ENCODE measurements at regions not wholly inside any gene's neighbourhood (a gene's known extent, or its start where the extent isn't known, plus 50 kb on each side); places are given as distances from the start of the nearest gene placed in this dataset.

DNA sequence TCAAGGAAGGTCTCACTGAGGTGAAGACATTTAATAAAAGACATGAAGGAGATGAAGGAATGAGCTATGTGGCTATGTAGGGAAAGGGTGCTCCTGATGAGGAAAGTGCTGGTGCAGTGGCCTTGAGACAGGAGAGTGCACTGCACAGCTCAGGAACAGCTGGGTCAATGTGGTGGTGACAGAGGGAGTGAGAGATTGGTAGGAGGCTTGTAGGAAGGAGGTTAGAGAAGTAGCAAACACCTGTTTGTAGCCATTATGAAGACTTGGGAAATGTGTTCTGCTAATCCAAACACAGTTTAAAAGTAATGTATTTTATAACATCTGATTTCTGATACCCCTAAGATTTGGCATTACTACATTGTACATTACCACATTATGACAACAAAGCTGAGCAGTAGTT, 115.1 kb upstream of the MTAP start:
- H3K9me3 Mint-ChIP-seq: no peaks in the 10 kb centered on the region
- H3K27ac Mint-ChIP-seq: no peak overlapping the region
- no peak overlapping the region for H3K4me3 Mint-ChIP-seq
- no peaks in the 10 kb centered on the region for H3K27me3 Mint-ChIP-seq (ENCODE audit: low read depth)
- TF ChIP-seq, protein P1, sequence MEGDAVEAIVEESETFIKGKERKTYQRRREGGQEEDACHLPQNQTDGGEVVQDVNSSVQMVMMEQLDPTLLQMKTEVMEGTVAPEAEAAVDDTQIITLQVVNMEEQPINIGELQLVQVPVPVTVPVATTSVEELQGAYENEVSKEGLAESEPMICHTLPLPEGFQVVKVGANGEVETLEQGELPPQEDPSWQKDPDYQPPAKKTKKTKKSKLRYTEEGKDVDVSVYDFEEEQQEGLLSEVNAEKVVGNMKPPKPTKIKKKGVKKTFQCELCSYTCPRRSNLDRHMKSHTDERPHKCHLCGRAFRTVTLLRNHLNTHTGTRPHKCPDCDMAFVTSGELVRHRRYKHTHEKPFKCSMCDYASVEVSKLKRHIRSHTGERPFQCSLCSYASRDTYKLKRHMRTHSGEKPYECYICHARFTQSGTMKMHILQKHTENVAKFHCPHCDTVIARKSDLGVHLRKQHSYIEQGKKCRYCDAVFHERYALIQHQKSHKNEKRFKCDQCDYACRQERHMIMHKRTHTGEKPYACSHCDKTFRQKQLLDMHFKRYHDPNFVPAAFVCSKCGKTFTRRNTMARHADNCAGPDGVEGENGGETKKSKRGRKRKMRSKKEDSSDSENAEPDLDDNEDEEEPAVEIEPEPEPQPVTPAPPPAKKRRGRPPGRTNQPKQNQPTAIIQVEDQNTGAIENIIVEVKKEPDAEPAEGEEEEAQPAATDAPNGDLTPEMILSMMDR (IDR thresholded peaks at IDR 0.05; ENCODE audit: unreplicated experiment in 3 of 3): no peak
- H3K4me1 Mint-ChIP-seq: no peaks in the 10 kb centered on the region
- H3K36me3 Mint-ChIP-seq (ENCODE audit: low read depth): no peaks in the 10 kb centered on the region

GRCh38 chr9:21688108-21689102, 114.0 kb upstream of the MTAP start:
- H3K36me3 Mint-ChIP-seq (ENCODE audit: low read depth): no peaks in the 10 kb centered on the region
- H3K4me1 Mint-ChIP-seq: no peaks in the 10 kb centered on the region
- H3K27me3 Mint-ChIP-seq (ENCODE audit: low read depth): no peaks in the 10 kb centered on the region
- no peak overlapping the region for H3K27ac Mint-ChIP-seq
- TF ChIP-seq, protein P1 (IDR thresholded peaks at IDR 0.05; ENCODE audit: unreplicated experiment in 3 of 3): no peak
- H3K4me3 Mint-ChIP-seq: no peak overlapping the region
- no peaks in the 10 kb centered on the region for H3K9me3 Mint-ChIP-seq

DNA sequence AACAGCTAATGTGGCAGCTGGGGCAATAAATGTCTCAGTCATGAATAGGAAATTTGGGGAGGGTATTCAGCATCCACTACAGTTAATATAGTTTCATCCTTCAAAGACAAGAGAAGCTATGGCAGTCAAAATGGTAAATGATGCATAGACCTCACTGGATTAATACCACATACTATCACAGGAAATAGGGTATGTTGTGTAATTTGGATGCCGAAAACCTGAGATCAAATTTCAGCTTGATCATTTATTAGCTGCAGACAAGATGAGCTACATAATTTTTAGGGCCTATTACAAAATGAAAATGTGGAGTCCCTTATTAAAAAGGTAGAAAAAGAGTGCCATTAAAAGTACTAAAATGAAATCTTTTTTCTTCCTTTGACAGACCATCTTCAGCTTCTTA, 112.6 kb upstream of the MTAP start:
- Mint-ChIP-seq H3K4me1 (no peaks in the 10 kb centered on the region), H3K4me3 (no peak overlapping the region), H3K27me3 (ENCODE audit: low read depth) (peaks cover 2% of the 10 kb centered on the region), H3K36me3 (ENCODE audit: low read depth) (no peaks in the 10 kb centered on the region), H3K27ac (no peak overlapping the region), H3K9me3 (no peaks in the 10 kb centered on the region)
- TF ChIP-seq, protein P1 (IDR thresholded peaks at IDR 0.05; ENCODE audit: unreplicated experiment in 3 of 3): no peak

GRCh38 chr9:21690561-21690960, 111.9 kb upstream of the MTAP start:
- Mint-ChIP-seq H3K4me1 (no peaks in the 10 kb centered on the region), H3K36me3 (ENCODE audit: low read depth) (no peaks in the 10 kb centered on the region), H3K4me3 (no peak overlapping the region), H3K27me3 (ENCODE audit: low read depth) (peaks cover 6% of the 10 kb centered on the region), H3K27ac (no peak overlapping the region), H3K9me3 (peaks cover 2% of the 10 kb centered on the region)
- TF ChIP-seq, protein P1 (IDR thresholded peaks at IDR 0.05; ENCODE audit: unreplicated experiment in 3 of 3): no peak

DNA sequence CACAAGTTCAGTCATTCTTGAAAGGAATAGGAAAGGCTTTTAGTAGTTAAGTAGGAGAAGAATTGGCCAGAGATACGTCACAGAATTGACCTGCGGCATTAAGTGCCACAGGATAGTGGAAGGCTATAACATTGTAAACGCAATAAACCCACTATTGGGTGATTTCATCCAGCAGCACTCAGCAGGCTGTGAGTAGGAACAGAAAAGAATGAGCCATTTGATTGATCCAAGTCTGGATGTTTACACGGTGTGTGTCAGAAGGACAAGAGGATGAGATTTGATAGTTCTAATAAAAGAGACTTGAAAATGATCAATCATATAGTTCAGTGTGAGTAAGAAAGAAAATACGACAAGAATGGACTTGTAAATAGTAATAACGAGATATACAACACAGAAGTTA, 110.0 kb upstream of the MTAP start:
- Mint-ChIP-seq H3K4me3 (no peak overlapping the region), H3K27me3 (ENCODE audit: low read depth) (peaks cover 6% of the 10 kb centered on the region)
- TF ChIP-seq, protein P1 (IDR thresholded peaks at IDR 0.05; ENCODE audit: unreplicated experiment in 3 of 3): no peak

GRCh38 chr9:21694424-21694823, 108.0 kb upstream of the MTAP start:
- Mint-ChIP-seq H3K9me3 (peaks cover 2% of the 10 kb centered on the region), H3K36me3 (ENCODE audit: low read depth) (no peaks in the 10 kb centered on the region), H3K4me1 (no peaks in the 10 kb centered on the region), H3K4me3 (no peak overlapping the region), H3K27me3 (ENCODE audit: low read depth) (peaks cover 6% of the 10 kb centered on the region), H3K27ac (no peak overlapping the region)
- TF ChIP-seq, protein P1 (IDR thresholded peaks at IDR 0.05; ENCODE audit: unreplicated experiment in 3 of 3): no peak

More for the DNA sequence above, 110.0 kb upstream of the MTAP start:
- no peaks in the 10 kb centered on the region for H3K4me1 Mint-ChIP-seq
- no peak overlapping the region for H3K27ac Mint-ChIP-seq
- no peaks in the 10 kb centered on the region for H3K36me3 Mint-ChIP-seq (ENCODE audit: low read depth)
- H3K9me3 Mint-ChIP-seq: peaks cover 2% of the 10 kb centered on the region
